H1 (cell line): ENCODE measurements at regions not wholly inside any gene's neighbourhood (a gene's known extent, or its start where the extent isn't known, plus 50 kb on each side); places are given as distances from the start of the nearest gene placed in this dataset.

ENCODE experiments used
- CTCF ChIA-PET: fragments of 300-600 bp; sonication (Branson Sonifier 250); formaldehyde crosslinking; loops from one replicate; lab custom pipeline; 2021; ENCODE audit not compliant: partially characterized antibody; lab: Charles Lee
- POLR2A ChIA-PET: fragments of 300-600 bp; sonication (Branson Sonifier 250); formaldehyde crosslinking; loops from one replicate; lab custom pipeline; 2021; ENCODE audit warnings: inconsistent platforms; ENCODE audit not compliant: partially characterized antibody; lab: Charles Lee
- DNase-seq, 2 experiments: peaks; one replicate each; pipeline versions ENCODE4 v3.0.0 to v3.0.0-alpha.2; 2010 to 2022; ENCODE audit warnings: low spot score in 2 of 2, low read depth in 1 of 2, mixed read lengths in 1 of 2
- FAIRE-seq: peaks from 2 replicates; lab custom pipeline; 2011; peaks lifted over from hg19 to GRCh38; lab: Jason Lieb, UNC
- H2AFZ ChIP-seq: 2 replicates; pipeline ENCODE4 v1.8.1; 2012; ENCODE audit warnings: low read length, inconsistent platforms
- H2AK5ac ChIP-seq: 2 replicates; pipeline ENCODE4 v1.6.1; 2013; ENCODE audit warnings: low read depth, low read length
- H2BK120ac ChIP-seq: replicated peaks from 2 replicates; pipeline ENCODE3; 2013; ENCODE audit warnings: low read depth, low read length, inconsistent platforms
- H2BK12ac ChIP-seq: 2 replicates; pipeline ENCODE4 v1.6.1; 2013; ENCODE audit warnings: low read depth, low read length
- H2BK15ac ChIP-seq: 2 replicates; pipeline ENCODE4 v1.6.1; 2013; ENCODE audit warnings: low read length
- H2BK20ac ChIP-seq: 2 replicates; pipeline ENCODE4 v1.6.1; 2013; ENCODE audit warnings: low read length
- H2BK5ac ChIP-seq: 2 replicates; pipeline ENCODE4 v1.6.1; 2013; ENCODE audit warnings: low read depth, low read length
- H3K14ac ChIP-seq: 2 replicates; pipeline ENCODE4 v1.6.1; 2013; ENCODE audit warnings: inconsistent platforms; ENCODE audit not compliant: insufficient read length
- H3K18ac ChIP-seq: 2 replicates; pipeline ENCODE4 v1.6.1; 2013; ENCODE audit warnings: low read length; ENCODE audit errors: extremely low read depth
- H3K23ac ChIP-seq: 2 replicates; pipeline ENCODE4 v1.6.1; 2013; ENCODE audit warnings: inconsistent platforms; ENCODE audit not compliant: insufficient read length
- H3K23me2 ChIP-seq: 2 replicates; pipeline ENCODE4 v1.6.1; 2013; ENCODE audit warnings: low read depth, low read length
- H3K27ac ChIP-seq: 2 replicates; pipeline ENCODE4 v1.6.1; 2011; ENCODE audit warnings: low read depth, low read length, inconsistent platforms
- H3K27me3 ChIP-seq, 4 experiments: replicated peaks in 1 of 4; 1 replicate in 1 of 4; 2 replicates in 3 of 4; pipeline versions ENCODE4 v1.6.1 to v1.8.1; 2011 to 2013; ENCODE audit warnings: low read length in 3 of 4, mild to moderate bottlenecking in 3 of 4, inconsistent platforms in 2 of 4, mixed read lengths in 2 of 4, moderate library complexity in 1 of 4; ENCODE audit not compliant: control insufficient read depth in 3 of 4, insufficient read depth in 3 of 4; ENCODE audit errors: extremely low read depth in 1 of 4
- H3K36me3 ChIP-seq, 4 experiments: 2 replicates each; pipeline versions ENCODE4 v1.6.1 to v1.8.1; 2011 to 2013; ENCODE audit warnings: mild to moderate bottlenecking in 4 of 4, low read length in 3 of 4, moderate library complexity in 2 of 4, control low read depth in 1 of 4, inconsistent platforms in 1 of 4; ENCODE audit not compliant: insufficient read depth in 4 of 4, control insufficient read depth in 2 of 4
- H3K4ac ChIP-seq: replicated peaks from 2 replicates; pipeline ENCODE3; 2013; ENCODE audit warnings: low read length, low read depth, mixed read lengths, inconsistent platforms; ENCODE audit not compliant: insufficient read length
- H3K4me1 ChIP-seq, 4 experiments: replicated peaks in 1 of 4; 1 replicate in 1 of 4; 2 replicates in 3 of 4; pipeline versions ENCODE4 v1.6.1 to v1.8.1; 2011 to 2013; ENCODE audit warnings: low read length in 3 of 4, inconsistent platforms in 2 of 4, mixed read lengths in 1 of 4; ENCODE audit not compliant: insufficient read depth in 4 of 4, control insufficient read depth in 3 of 4
- H3K4me2 ChIP-seq, 2 experiments: 2 replicates each; pipeline versions ENCODE4 v1.6.1 to v1.8.1; 2011 to 2013; ENCODE audit warnings: low read depth in 2 of 2, low read length in 2 of 2, control low read depth in 1 of 2, inconsistent platforms in 1 of 2, mild to moderate bottlenecking in 1 of 2; ENCODE audit not compliant: insufficient read depth in 1 of 2
- H3K4me3 ChIP-seq, 4 experiments: fragments of 200-600, 300-600 bp in 1 of 4; sonication (generic), shearing (Covaris generic), sonication (Bioruptor Twin) in 1 of 4; 2 replicates each; pipeline versions ENCODE4 v1.5.1 to v1.8.1; 2011 to 2016; ENCODE audit warnings: low read length in 4 of 4, low read depth in 3 of 4, control low read depth in 2 of 4, inconsistent platforms in 2 of 4, mild to moderate bottlenecking in 2 of 4, mixed read lengths in 1 of 4, moderate library complexity in 1 of 4; ENCODE audit not compliant: insufficient read depth in 2 of 4; ENCODE audit errors: extremely low read depth in 1 of 4
- H3K56ac ChIP-seq: replicated peaks from 2 replicates; pipeline ENCODE3; 2013; ENCODE audit warnings: low read depth, mild to moderate bottlenecking, mixed read lengths, low read length, inconsistent platforms; ENCODE audit not compliant: insufficient read length
- H3K79me1 ChIP-seq: 2 replicates; pipeline ENCODE4 v1.6.1; 2013; ENCODE audit warnings: low read depth, low read length, control low read depth
- H3K79me2 ChIP-seq, 2 experiments: 2 replicates each; pipeline versions ENCODE4 v1.6.1 to v1.8.1; 2012 to 2013; ENCODE audit warnings: low read length in 2 of 2, mild to moderate bottlenecking in 2 of 2, inconsistent platforms in 1 of 2; ENCODE audit not compliant: insufficient read depth in 2 of 2, control insufficient read depth in 1 of 2
- H3K9ac ChIP-seq, 4 experiments: replicated peaks in 1 of 4; 1 replicate in 1 of 4; 2 replicates in 3 of 4; pipeline versions ENCODE4 v1.6.1 to v1.8.1; 2011 to 2013; ENCODE audit warnings: low read depth in 3 of 4, low read length in 3 of 4, control low read depth in 2 of 4, mild to moderate bottlenecking in 2 of 4, moderate library complexity in 2 of 4, inconsistent platforms in 1 of 4; ENCODE audit errors: extremely low read depth in 1 of 4
- H3K9me3 ChIP-seq, 2 experiments: 2 replicates each; pipeline versions ENCODE4 v1.6.1 to v1.8.1; 2012 to 2013; ENCODE audit warnings: mild to moderate bottlenecking in 2 of 2, moderate library complexity in 2 of 2, control low read depth in 1 of 2, inconsistent platforms in 1 of 2, low read depth in 1 of 2, low read length in 1 of 2, mixed read lengths in 1 of 2; ENCODE audit not compliant: insufficient read depth in 2 of 2
- H4K20me1 ChIP-seq, 2 experiments: replicated peaks in 1 of 2; 2 replicates each; pipeline versions ENCODE3 to v1.8.1; 2011 to 2013; ENCODE audit warnings: inconsistent platforms in 2 of 2, low read length in 2 of 2, mild to moderate bottlenecking in 1 of 2; ENCODE audit not compliant: insufficient read depth in 2 of 2, control insufficient read depth in 1 of 2
- H4K5ac ChIP-seq: 2 replicates; pipeline ENCODE4 v1.6.1; 2013; ENCODE audit warnings: low read length, low read depth, mixed read lengths, inconsistent platforms; ENCODE audit not compliant: insufficient read length
- H4K8ac ChIP-seq: 2 replicates; pipeline ENCODE4 v1.8.0; 2013; ENCODE audit warnings: mild to moderate bottlenecking, moderate library complexity, low read length, inconsistent platforms; ENCODE audit not compliant: insufficient read depth; ENCODE audit errors: extremely low read depth
- H4K91ac ChIP-seq: replicated peaks from 2 replicates; pipeline ENCODE3; 2013; ENCODE audit warnings: low read length, mixed read lengths, inconsistent platforms; ENCODE audit not compliant: insufficient read length
- ATF3 ChIP-seq: IDR thresholded peaks from 2 replicates; pipeline ENCODE4 v1.6.1; 2011; ENCODE audit warnings: low read depth, mild to moderate bottlenecking, low read length; ENCODE audit not compliant: insufficient read depth
- BACH1 ChIP-seq: IDR thresholded peaks from 2 replicates; pipeline ENCODE4 v1.6.1; 2012; ENCODE audit warnings: low read length, improper control_type of control experiment
- BRCA1 ChIP-seq: IDR thresholded peaks from 2 replicates; pipeline ENCODE4 v1.6.1; 2012; ENCODE audit warnings: low read depth, low read length, improper control_type of control experiment
- CBX8 ChIP-seq: fragments of 300-800, 300-1000 bp; sonication (generic); IDR thresholded peaks from 2 replicates; pipeline ENCODE4 v1.7.1; 2016; ENCODE audit warnings: low read depth, low read length, borderline replicate concordance
- GTF2F1 ChIP-seq: IDR thresholded peaks from 2 replicates; pipeline ENCODE4 v1.6.1; 2012; ENCODE audit warnings: low read depth, low read length, improper control_type of control experiment, borderline replicate concordance
- KDM1A ChIP-seq: fragments of 200-600, 300-600 bp; sonication (generic); IDR thresholded peaks from 2 replicates; pipeline ENCODE4 v1.7.1; 2016; ENCODE audit warnings: mild to moderate bottlenecking, low read length, borderline replicate concordance
- KDM5A ChIP-seq: fragments of 200-600 bp; IDR thresholded peaks from 2 replicates; pipeline ENCODE4 v1.7.1; 2012; ENCODE audit warnings: mild to moderate bottlenecking, low read length, inconsistent platforms, mixed read lengths
- MAFK ChIP-seq: IDR thresholded peaks from 2 replicates; pipeline ENCODE4 v1.6.1; 2012; ENCODE audit warnings: low read depth, mild to moderate bottlenecking, improper control_type of control experiment, low read length
- POU5F1 ChIP-seq: IDR thresholded peaks from 2 replicates; pipeline ENCODE4 v1.6.1; 2011; ENCODE audit warnings: low read depth, mild to moderate bottlenecking, low read length, moderate library complexity
- SIN3A ChIP-seq, 2 experiments: IDR thresholded peaks in 1 of 2; conservative IDR thresholded peaks in 1 of 2; 2 replicates each; pipeline ENCODE4 v1.6.1; 2011 to 2012; ENCODE audit warnings: low read length in 2 of 2, improper control_type of control experiment in 1 of 2, low read depth in 1 of 2, mild to moderate bottlenecking in 1 of 2
- SUZ12 ChIP-seq: fragments of 200-600 bp; sonication (generic); IDR thresholded peaks from 2 replicates; pipeline ENCODE4 v1.6.1; 2012; ENCODE audit warnings: mild to moderate bottlenecking, inconsistent platforms, low read length, moderate library complexity, mixed read lengths
- TCF12 ChIP-seq: IDR thresholded peaks from 2 replicates; pipeline ENCODE4 v1.6.1; 2011; ENCODE audit warnings: low read depth, mild to moderate bottlenecking, low read length
- TF ChIP-seq, protein P1 (sequence below): IDR thresholded peaks from 2 replicates; pipeline ENCODE4 v1.6.1; 2011; ENCODE audit warnings: low read length, improper control_type of control experiment

- Histone ChIP-seq H3K23ac (no peak overlapping the region), H3K79me2 (no peaks in the 10 kb centered on the region), H2AFZ (no peak overlapping the region), H3K27ac (no peak overlapping the region), H2BK20ac (no peak overlapping the region), H3K14ac (no peak overlapping the region), H3K36me3 (no peaks in the 10 kb centered on the region), H3K4me2 (no peak overlapping the region), H4K8ac (no peak overlapping the region), H2BK15ac (no peak overlapping the region), H2BK5ac (no peak overlapping the region), H3K27me3 (no peaks in the 10 kb centered on the region), H2BK120ac (no peak overlapping the region), H3K23me2 (no peaks in the 10 kb centered on the region), H3K4ac (no peak overlapping the region), H4K5ac (no peak overlapping the region), H2BK12ac (no peak overlapping the region), H3K18ac (no peak overlapping the region), H3K56ac (no peak overlapping the region), H4K20me1 (no peaks in the 10 kb centered on the region), H3K79me1 (no peaks in the 10 kb centered on the region), H3K9ac (no peak overlapping the region), H4K91ac (no peak overlapping the region), H3K9me3 (no peaks in the 10 kb centered on the region; a peak in 1 of 4 replicates), H2AK5ac (no peak overlapping the region), H3K4me1 (peaks cover 0 to 3% (median 1%) of the 10 kb centered on the region in 4 experiments; a peak in 1 of 7 replicates), H3K4me3 (no peak overlapping the region)
- DNase-seq (no peak), FAIRE-seq (no peak)
- POLR2A ChIA-PET = no interaction called here
- CTCF ChIA-PET = no interaction called here
- TF ChIP-seq SIN3A (conservative IDR thresholded peaks at IDR 0.05 in 1 of 2, IDR thresholded peaks at IDR 0.05 in 1 of 2; ENCODE audit: low read depth in 1 of 2, low read length in 2 of 2) (no peak), ATF3 (no peak), MAFK (no peak), CBX8 (no peak), BACH1 (no peak), KDM5A (no peak), POU5F1 (no peak), TCF12 (no peak), KDM1A (no peak), GTF2F1 (no peak), BRCA1 (no peak), SUZ12 (no peak)
- TF ChIP-seq, protein P1, sequence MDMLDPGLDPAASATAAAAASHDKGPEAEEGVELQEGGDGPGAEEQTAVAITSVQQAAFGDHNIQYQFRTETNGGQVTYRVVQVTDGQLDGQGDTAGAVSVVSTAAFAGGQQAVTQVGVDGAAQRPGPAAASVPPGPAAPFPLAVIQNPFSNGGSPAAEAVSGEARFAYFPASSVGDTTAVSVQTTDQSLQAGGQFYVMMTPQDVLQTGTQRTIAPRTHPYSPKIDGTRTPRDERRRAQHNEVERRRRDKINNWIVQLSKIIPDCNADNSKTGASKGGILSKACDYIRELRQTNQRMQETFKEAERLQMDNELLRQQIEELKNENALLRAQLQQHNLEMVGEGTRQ = no peak
These were observed 449.5 kb downstream of the SPRY1 start for GRCh38 chr4:123846092-123846491.
